Muscle layer of colon (tissue), 2 donors: ENCODE measurements at regions not wholly inside any gene's neighbourhood (a gene's known extent, or its start where the extent isn't known, plus 50 kb on each side); places are given as distances from the start of the nearest gene placed in this dataset.
"Not testable (repeated sequence)": the region's sequence is repeated elsewhere in the genome, so short reads cannot be mapped to it uniquely, and the experiment has no call there.

Source experiments
- H3K27ac ChIP-seq: one replicate; pipeline ENCODE4 v1.7.0; 2013; ENCODE audit warnings: low read depth, mild to moderate bottlenecking, low read length, moderate library complexity
- H3K27me3 ChIP-seq, 2 donors: one replicate each; pipeline ENCODE4 v1.7.0; 2013; ENCODE audit warnings: low read length in 2 of 2, mild to moderate bottlenecking in 2 of 2; ENCODE audit not compliant: insufficient read depth in 2 of 2, control insufficient read depth in 1 of 2
- H3K36me3 ChIP-seq: one replicate; pipeline ENCODE4 v1.7.0; 2013; ENCODE audit warnings: mild to moderate bottlenecking, low read length; ENCODE audit not compliant: insufficient read depth
- H3K4me1 ChIP-seq: one replicate; pipeline ENCODE4 v1.7.0; 2013; ENCODE audit warnings: mild to moderate bottlenecking, low read length; ENCODE audit not compliant: insufficient read depth
- H3K4me3 ChIP-seq, 2 donors: one replicate each; pipeline ENCODE4 v1.7.0; 2013; ENCODE audit warnings: low read length in 2 of 2, low read depth in 1 of 2, mild to moderate bottlenecking in 1 of 2, moderate library complexity in 1 of 2
- H3K9ac ChIP-seq: one replicate; pipeline ENCODE4 v1.7.0; 2013; ENCODE audit warnings: low read length
- H3K9me3 ChIP-seq: one replicate; pipeline ENCODE4 v1.7.0; 2013; ENCODE audit warnings: mild to moderate bottlenecking, low read length
- donor health status: abdominal sarcoma.
- donor health status: Adenocarcinoma of cecum.

- H3K27me3 ChIP-seq = no peaks in the 10 kb centered on the region
- H3K4me1 ChIP-seq = no peaks in the 10 kb centered on the region
- no peak overlapping the region for H3K9ac ChIP-seq
- H3K36me3 ChIP-seq = no peaks in the 10 kb centered on the region
- H3K4me3 ChIP-seq = no peak overlapping the region
- H3K27ac ChIP-seq = no peak overlapping the region
- H3K9me3 ChIP-seq = no peaks in the 10 kb centered on the region
These were observed 764.9 kb downstream of the KCNJ2 start for GRCh38 chr17:70934231-70934630.

DNA sequence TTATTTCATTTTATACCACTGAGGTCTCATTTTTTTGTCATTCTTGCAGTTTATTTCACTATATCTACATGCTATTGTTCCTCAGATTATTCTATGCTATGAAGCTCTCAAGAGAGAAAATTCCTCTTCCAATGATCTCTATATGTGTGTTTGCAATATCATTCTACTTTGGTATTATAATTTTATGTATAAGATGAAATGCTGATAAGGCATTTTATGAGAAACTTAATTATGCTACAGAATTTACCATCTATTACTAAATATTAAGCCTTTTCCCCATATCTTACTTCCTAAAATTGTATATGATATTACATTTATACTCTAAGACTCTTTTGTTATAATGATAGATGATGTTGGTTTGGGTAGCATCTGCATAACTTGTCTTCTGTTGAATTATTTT is 765.5 kb downstream of the KCNJ2 start:
- Histone ChIP-seq H3K9ac (no peak overlapping the region), H3K27ac (no peak overlapping the region), H3K9me3 (no peaks in the 10 kb centered on the region), H3K27me3 (no peaks in the 10 kb centered on the region), H3K4me1 (no peaks in the 10 kb centered on the region), H3K4me3 (no peak overlapping the region), H3K36me3 (no peaks in the 10 kb centered on the region)

GRCh38 chr17:70936724-70937123 is 767.4 kb downstream of the KCNJ2 start:
- no peaks in the 10 kb centered on the region for H3K36me3 ChIP-seq
- no peak overlapping the region for H3K9ac ChIP-seq
- no peaks in the 10 kb centered on the region for H3K27me3 ChIP-seq
- no peaks in the 10 kb centered on the region for H3K9me3 ChIP-seq
- H3K4me3 ChIP-seq = no peak overlapping the region
- no peak overlapping the region for H3K27ac ChIP-seq
- no peaks in the 10 kb centered on the region for H3K4me1 ChIP-seq

DNA sequence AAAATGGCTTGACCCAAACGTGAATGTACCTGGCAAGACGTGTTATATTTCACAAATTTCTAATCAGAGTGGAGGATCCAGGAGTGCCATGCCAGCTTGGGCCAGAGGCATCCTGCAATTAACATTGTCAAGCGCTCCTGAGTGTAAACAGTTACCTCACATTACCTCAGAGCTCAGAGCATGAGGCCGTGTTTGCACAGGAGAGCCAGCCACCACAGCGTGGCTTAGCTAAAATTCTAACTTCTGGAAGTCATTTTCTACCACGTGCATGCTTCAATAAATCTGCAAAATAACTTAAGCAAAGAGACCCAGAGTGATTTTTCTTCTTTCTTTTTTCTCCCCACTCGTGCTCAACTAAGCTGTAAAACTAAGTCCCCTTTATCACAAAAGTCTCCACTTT is 769.0 kb downstream of the KCNJ2 start:
- Histone ChIP-seq H3K4me3 (no peak overlapping the region), H3K36me3 (no peaks in the 10 kb centered on the region), H3K27ac (no peak overlapping the region), H3K4me1 (no peaks in the 10 kb centered on the region), H3K9ac (no peak overlapping the region), H3K9me3 (no peaks in the 10 kb centered on the region), H3K27me3 (no peaks in the 10 kb centered on the region)

DNA sequence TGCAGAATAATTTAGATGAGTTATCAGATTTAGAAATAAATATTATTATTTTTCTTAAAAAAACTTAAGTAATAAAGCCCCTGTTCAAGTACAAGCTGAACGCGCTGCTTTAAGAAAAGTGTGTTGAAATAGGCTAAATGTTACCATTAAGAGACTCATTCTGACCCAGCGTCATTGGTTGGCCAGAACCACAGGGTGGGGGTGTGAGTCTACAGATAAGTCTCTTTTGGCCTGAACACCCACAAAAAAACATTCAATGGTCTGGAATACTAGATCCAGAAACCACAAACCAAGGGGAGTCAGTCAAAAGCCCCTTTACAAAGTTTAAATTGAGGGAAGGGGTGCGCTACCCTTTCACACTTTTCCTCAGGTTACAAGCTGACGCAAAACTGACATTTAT is 776.1 kb downstream of the KCNJ2 start:
- no peaks in the 10 kb centered on the region for H3K27me3 ChIP-seq
- no peaks in the 10 kb centered on the region for H3K36me3 ChIP-seq
- no peaks in the 10 kb centered on the region for H3K4me1 ChIP-seq
- H3K27ac ChIP-seq = no peak overlapping the region
- no peaks in the 10 kb centered on the region for H3K9me3 ChIP-seq
- no peak overlapping the region for H3K4me3 ChIP-seq
- H3K9ac ChIP-seq = no peak overlapping the region

GRCh38 chr17:70947215-70947614 is 777.9 kb downstream of the KCNJ2 start:
- H3K27ac ChIP-seq = no peak overlapping the region
- no peak overlapping the region for H3K4me3 ChIP-seq
- no peaks in the 10 kb centered on the region for H3K9me3 ChIP-seq
- H3K36me3 ChIP-seq = no peaks in the 10 kb centered on the region
- H3K27me3 ChIP-seq = no peaks in the 10 kb centered on the region
- no peaks in the 10 kb centered on the region for H3K4me1 ChIP-seq
- no peak overlapping the region for H3K9ac ChIP-seq

DNA sequence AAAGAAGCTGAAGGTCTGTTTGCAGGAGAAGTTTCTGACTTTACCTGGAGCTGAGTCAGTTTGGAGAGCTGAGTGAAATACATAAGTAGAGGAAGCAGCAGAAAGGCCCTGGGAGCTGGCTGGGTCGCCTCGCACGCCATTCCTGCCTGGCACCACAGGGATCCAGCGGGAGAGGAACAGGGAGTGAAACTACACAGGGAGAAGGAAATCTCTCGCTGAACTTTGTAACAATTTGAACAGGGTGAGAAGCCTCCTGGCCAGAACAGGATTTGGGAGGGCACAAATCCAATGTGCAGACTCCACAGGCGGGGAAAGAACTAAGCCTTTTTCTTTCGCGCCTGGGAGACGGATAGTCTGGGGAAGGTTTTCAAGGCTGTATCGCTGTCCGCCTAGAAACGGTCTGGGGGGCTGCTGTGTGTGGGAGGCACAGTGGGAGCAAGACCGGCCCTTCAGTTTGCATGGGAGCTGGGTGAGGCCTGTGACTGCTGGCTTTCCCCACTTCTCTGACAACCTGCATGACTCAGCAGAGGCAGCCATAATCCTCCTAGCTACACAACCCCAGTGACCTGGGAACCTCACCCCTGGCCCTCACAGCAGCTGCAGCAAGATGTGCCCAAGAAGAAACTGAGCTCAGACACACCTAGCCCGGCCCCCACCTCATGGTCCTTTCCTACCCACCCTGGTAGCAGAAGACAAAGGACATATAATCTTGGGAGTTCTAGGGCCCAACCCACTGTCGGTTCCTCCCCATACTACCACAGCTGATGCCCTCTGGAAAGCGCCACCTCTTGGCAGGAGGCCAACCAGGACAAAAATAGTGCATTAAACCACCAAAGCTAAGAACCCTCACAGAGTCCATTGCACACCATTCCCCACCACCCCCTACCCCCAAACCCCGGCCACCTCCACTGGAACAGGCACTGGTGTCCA is 778.6 kb downstream of the KCNJ2 start:
- no peak overlapping the region for H3K9ac ChIP-seq
- no peaks in the 10 kb centered on the region for H3K27me3 ChIP-seq
- H3K4me3 ChIP-seq = no peak overlapping the region
- H3K4me1 ChIP-seq = no peaks in the 10 kb centered on the region
- no peaks in the 10 kb centered on the region for H3K9me3 ChIP-seq
- no peak overlapping the region for H3K27ac ChIP-seq
- H3K36me3 ChIP-seq = no peaks in the 10 kb centered on the region

DNA sequence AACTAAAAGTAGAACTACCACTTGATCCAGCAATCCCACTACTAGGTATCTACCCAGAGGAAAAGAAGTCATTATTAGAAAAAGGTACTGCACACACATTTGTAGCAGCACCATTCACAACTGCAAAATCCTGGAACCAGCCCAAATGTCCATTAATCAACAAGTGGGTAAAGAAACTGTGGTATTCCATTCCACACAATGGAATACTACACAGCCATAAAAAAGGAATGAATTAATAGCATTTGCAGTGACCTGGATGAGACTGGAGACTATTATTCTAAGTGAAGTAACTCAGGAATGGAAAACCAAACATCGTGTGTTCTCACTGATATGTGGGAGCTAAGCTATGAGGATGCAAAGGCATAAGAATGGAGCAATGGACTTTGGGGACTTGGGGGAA is 783.8 kb downstream of the KCNJ2 start:
- not testable (repeated sequence) for H3K4me1 ChIP-seq, H3K36me3 ChIP-seq, H3K9me3 ChIP-seq, H3K27me3 ChIP-seq, H3K4me3 ChIP-seq, H3K9ac ChIP-seq, H3K27ac ChIP-seq

GRCh38 chr17:70955441-70955840 is 786.1 kb downstream of the KCNJ2 start:
- Histone ChIP-seq H3K9ac (no peak overlapping the region), H3K27me3 (no peaks in the 10 kb centered on the region), H3K27ac (no peak overlapping the region), H3K36me3 (no peaks in the 10 kb centered on the region), H3K4me1 (no peaks in the 10 kb centered on the region), H3K9me3 (no peaks in the 10 kb centered on the region), H3K4me3 (no peak overlapping the region)

DNA sequence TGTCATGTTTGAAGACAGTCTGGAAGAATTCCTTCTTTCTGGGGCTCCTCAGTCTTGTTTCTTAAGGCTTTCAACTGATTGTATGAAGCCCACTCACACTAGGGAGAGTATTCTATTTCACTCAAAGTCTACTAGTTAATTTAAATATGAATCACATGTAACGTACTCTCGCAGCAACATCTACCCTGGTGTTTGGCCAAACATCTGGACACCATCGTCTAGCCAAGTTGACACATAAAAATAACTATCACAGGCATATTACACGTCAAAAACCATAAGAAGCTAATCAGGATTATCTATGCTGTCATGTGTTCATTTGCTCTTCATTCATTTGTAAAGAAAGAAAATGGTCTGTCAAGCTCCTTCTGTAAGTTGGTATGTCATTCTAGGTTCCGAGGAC is 787.4 kb downstream of the KCNJ2 start:
- H3K36me3 ChIP-seq = no peaks in the 10 kb centered on the region
- no peaks in the 10 kb centered on the region for H3K4me1 ChIP-seq
- H3K9me3 ChIP-seq = no peaks in the 10 kb centered on the region
- no peak overlapping the region for H3K9ac ChIP-seq
- H3K27me3 ChIP-seq = no peaks in the 10 kb centered on the region
- H3K4me3 ChIP-seq = no peak overlapping the region
- H3K27ac ChIP-seq = no peak overlapping the region

- H3K4me1 ChIP-seq = no peaks in the 10 kb centered on the region
- no peak overlapping the region for H3K27ac ChIP-seq
- no peaks in the 10 kb centered on the region for H3K9me3 ChIP-seq
- no peak overlapping the region for H3K9ac ChIP-seq
- H3K27me3 ChIP-seq = no peaks in the 10 kb centered on the region
- no peak overlapping the region for H3K4me3 ChIP-seq
- no peaks in the 10 kb centered on the region for H3K36me3 ChIP-seq
These were observed 792.0 kb downstream of the KCNJ2 start for GRCh38 chr17:70961341-70961740.

DNA sequence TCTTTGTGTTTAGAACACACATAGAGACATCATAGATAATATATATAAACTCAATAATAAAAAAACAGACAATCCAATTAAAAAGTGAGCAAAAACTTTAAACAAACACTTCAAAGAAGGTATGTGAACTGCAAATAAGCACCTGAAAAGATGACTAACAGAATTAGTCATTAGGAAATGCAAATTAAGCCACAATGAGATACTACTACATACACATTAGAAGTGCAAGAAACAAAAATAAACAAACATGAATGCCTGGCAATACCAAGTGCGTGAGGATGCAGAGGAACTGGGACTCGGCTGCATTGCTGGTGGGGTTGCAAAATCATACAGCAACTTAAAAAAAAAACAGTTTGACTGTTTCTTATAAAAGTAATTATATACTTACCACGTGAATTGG is 799.0 kb downstream of the KCNJ2 start:
- H3K4me1 ChIP-seq = no peaks in the 10 kb centered on the region
- no peak overlapping the region for H3K27ac ChIP-seq
- no peaks in the 10 kb centered on the region for H3K27me3 ChIP-seq
- no peak overlapping the region for H3K9ac ChIP-seq
- no peaks in the 10 kb centered on the region for H3K36me3 ChIP-seq
- H3K9me3 ChIP-seq = no peaks in the 10 kb centered on the region
- H3K4me3 ChIP-seq = no peak overlapping the region
